SW480 (cell line): ENCODE measurements at regions not wholly inside any gene's neighbourhood (a gene's known extent, or its start where the extent isn't known, plus 50 kb on each side); places are given as distances from the start of the nearest gene placed in this dataset.

ENCODE experiments used
- DNase-seq: peaks from one replicate; pipeline ENCODE4 v3.0.0-alpha.2; 2016; ENCODE audit warnings: low spot score

DNA sequence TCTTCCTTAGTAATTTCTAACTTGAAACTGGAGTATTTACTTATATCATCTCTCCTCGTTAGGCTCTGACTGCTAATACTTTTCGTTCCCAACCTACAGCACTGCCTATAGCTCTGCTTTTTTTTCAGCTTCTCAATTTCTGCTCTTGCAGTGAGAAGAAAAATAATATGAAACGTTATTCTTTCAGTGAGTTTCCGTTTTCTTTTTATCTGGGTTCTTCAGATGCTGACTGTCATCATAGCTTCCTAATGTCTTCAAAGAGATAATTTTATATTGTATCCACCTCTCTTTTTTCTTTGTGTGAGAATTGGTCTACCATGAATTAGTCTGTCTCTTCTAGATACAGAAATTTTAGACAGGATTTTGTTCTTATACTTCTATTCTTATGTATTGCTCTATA lies 454.9 kb downstream of the LMO7 start:
- no peak for DNase-seq

DNA sequence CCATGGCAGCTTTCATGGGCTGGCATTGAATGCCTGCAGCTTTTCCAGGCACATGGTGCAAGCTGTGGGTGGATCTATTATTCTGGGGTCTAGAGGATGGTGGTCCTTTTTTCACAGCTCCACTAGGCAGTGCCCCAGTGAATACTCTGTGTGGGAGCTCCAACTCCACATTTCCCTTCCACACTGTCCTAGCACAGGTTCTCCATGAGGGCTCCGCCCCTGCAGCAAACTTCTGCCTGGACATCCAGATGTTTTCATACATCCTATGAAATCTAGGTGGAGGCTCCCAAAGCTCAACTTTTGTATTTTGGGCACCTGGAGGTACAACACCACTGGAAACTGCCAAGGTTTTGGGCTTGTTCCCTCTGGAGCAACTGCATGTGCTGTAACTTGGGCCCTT lies 450.6 kb downstream of the LMO7 start:
- no peak for DNase-seq

DNA sequence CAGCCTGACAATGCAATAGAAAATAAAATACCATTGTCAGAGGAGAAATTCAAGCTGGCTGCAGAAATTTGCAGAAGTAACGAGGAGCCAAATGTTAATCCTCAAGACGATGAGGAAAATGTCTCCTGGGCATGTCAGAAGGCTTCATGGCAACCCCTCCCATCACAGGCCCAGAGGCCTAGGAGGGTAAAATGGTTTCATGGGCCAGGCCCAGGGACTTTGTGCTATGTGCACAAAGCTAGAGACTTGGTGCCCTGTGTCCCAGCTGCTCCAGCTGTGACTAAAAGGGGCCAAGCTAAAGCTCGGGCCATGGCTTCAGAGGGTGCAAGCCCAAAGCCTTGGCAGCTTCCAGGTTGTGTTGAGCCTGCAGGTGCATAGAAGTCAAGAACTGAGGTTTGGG lies 431.7 kb downstream of the LMO7 start:
- DNase-seq = no peak

DNA sequence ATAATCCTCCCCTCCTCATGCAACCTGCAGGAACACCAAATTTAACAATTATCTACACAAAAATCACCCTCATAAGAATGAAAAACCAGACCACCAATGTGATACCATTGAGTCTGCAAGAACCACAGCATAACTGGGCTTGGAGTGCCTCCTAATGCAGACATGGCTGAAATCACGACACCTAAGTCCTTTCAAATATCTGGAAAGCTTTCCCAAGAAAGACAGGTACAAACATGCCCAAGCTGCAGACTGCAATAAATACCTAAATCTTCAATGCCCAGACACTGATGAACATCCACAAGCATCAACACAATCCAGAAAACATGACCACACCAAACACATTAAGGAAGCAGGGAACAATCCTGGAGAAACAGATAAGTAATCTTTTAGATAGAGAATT lies 417.1 kb downstream of the LMO7 start:
- DNase-seq = no peak

DNA sequence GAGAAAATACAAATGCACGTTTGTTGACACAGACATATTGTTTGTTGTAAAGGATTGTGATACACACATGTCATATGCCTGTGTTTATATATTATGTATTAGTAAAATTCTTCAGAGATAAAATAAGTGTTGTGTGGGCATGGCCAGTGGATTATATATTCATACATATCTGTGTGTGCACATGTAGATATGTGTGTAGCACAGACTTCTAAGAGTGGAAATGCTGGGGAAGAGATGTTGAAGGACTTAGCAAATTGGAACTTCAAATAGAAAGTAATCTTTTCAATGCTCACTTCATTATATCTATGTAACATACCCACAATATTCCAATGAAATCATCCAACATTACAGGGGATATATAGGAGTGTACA lies 413.2 kb downstream of the LMO7 start:
- no peak for DNase-seq

DNA sequence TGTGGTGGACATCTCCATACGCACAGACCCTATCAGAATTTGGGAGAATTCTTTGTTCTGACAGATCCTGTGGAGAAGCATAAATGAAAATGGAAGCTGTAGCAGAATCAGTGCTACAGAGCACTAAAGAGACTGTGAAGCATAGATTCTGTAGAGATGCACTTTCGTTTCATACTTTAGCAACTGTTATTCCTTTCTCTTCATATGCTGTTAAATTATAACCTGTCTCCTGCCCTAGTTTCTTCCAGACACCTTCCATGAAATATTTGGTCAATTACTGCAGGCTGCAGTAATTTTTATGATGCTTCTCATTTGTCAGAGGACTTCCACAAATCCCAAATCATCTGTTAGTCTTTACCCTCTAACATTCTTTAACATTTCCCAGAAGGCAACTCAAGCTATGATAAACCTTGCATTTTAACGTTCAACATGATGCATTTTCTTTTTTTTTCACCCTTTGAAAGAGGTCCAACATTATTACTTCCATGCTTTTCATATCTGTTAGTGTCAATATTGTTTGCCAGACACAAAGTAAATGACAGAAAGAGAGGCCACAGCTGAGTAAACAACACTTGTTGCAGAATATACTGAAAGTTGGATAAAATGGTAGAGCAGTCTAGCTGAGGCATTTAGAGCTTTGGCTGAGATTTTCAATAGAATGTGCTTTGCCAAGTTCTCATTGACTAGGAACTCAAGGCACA lies 412.7 kb downstream of the LMO7 start:
- DNase-seq = no peak

DNA sequence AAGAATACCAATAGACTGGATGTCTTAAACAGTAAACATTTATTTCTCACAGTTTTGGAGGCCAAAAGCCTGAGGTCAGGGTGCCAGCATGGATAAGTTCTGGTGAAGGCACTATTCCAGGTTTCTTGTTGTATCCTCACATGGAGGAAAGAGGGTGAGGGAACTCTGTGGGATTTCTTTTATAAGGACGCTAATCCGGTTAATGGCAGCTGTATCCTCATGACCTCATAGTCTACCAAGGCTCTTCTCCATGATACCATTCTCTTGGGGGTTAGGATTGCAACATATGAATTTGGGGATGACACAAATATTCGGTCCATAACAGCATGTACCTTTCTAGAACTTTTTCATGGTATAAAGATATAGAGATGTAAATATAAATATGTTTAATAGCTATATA lies 412.0 kb downstream of the LMO7 start:
- no peak for DNase-seq

DNA sequence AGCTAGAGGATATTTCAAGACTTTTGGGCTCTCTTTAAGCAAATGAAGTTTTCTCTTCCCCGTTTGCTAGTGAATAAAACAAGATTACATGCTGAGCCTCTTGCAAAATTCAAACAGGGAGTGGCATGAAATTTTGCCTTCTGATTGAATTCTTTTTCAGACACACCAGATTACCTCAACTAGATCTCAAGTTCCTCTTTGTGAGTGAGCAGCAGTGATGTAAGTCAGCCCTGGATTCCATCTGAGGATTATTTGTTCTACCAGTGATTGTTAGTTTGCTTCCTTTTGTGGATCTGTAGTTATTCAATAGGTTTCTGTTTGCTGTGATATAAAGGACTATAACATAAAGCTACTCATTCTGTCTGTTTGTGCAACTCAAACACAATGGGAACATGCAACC lies 407.7 kb downstream of the LMO7 start:
- no peak for DNase-seq

DNA sequence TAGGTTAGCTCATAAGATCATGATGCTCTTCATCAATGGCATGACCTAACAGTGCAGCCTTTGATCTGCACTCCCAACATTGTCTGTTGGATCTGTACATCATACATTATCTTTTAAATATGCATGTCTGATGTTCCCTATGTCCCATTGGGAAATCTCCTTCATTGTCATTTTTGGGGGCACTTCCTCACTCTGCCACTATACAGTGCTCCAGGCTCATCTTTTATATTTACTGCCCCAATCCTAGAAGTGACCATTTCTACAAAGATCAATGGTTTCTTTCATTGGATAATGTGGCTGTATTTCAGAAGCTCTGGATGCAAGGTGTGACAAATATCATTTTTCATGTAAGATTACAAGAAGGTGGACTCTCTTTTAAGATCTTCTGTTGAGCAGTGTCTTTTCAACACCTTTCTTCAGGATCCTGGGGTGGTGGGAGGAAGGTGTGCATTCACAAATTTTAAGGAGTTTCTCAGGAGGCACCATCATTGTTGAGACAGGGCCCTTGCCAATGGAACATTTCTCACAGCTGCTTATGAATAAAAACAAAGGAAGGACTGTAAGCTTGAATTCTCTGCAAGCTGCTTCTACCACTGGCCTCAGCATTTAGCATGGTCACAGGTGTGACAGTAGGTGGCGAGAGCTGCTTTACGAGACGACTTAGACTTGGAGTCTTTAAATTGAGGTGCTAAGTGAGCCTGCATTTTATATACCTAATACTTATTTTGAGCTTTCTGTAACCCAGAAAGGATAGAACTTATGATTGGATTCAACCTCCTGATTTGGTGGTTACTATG lies 403.0 kb downstream of the LMO7 start:
- peak; percentile 16 for DNase-seq

DNA sequence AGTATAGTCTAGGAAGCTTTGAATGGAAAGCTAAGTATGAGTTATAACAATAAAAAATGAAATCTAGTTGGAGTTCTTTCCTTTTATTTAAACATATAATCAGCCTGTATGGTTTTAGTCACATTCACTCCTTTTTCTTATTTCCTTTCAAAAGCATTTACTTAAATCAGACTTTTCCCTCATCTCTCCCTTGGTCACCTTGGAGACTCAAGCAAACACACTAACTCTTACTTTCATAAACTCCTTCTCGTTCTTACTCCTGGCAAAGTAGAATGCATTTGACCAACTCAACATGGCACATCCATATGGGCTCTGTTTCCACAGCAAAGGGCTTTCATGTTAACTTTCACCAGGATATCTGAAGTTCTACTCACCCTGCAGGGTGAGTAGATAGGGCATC lies 400.0 kb downstream of the LMO7 start:
- no peak for DNase-seq

DNA sequence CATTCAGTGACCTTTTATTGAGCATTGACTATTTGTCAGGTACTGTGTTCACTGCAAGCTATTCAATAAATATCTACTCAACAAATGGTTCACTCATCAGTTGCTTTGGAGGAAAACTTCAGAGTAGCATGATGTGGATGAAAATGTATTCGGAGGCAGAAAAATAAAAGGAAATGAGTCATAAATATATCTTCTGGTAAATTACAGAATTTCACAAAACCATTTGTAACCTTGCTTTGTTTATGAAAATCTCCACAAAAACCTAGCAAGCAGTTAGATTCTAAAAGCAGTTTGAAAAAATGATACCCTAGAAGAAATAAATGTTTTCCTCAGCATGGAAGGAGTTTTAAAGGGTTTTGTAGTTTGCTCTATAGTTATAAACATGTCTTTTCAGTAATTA lies 399.6 kb downstream of the LMO7 start:
- DNase-seq = no peak

DNA sequence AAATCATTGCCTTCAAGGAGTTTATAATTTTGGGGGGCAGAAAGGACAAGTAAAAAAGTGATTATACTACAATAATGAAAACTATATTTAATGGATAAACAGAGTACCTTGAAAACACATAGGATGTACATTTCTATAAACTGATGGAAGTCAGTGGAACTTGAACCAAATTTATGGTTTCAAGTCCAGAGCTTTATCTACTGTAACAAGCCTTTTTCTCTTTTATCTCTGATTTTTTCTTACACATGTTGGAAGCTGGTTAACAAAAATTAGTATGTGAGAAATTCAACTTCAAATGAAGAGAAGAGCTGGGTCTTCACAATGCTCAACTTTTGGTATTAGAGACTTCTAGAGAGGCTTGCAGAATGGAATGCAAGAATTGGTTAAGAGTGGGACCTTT lies 393.6 kb downstream of the LMO7 start:
- DNase-seq = no peak

DNA sequence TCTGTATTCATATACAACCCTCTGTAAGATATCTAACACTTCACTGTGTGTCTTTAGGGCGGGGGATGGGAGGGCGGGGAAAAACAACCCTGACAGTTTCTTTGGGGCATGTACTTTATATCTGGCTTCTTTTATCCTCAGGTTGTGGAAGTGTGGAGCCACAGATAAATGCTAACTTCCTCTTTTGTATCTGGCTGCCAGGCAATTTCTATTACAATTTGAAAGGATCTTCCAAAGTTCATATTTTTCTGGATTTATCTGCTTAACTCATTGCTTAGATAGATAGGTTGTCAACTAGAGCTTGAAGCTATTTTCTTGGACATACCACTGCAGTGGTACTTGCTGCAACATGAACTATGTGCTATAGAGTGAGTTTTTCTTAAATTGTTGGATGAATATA lies 393.0 kb downstream of the LMO7 start:
- no peak for DNase-seq

DNA sequence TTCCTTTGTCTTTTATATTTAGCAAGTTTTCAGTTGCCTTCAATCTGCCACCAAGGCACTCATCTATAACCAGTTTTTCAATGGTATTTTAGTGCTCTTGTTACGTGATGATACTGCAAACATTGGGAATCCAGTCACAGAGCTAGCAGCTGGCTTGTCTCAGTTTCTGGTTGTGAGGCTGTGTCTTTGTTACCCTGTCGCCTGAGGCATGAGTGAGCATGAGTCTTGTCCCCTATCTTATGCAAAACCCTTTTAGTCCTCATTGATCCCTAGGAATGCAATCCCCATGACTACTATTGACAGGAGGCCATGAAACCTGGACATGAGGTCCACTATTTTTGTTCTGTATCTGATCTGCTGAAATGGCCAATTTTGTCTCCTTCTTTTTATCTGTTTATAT lies 391.0 kb downstream of the LMO7 start:
- no peak for DNase-seq

DNA sequence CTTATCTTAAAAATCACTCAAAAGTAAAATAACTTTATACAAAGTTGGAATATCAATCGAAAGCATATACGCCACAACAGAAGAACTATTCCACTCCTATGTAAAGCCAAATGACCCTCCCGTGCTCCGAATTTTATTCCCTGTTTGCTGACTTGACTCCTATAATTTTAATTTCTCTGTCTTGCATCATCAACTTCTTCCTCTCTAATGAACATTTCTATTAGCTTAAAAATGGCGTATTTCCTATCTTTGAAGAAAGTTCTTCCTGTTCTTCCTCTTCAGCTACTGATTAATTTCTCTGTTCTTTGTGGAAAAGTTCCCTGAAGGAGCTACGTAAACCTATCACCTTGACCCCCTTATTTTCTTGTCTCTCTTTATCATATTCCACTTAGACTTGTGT lies 389.3 kb downstream of the LMO7 start:
- DNase-seq = no peak

DNA sequence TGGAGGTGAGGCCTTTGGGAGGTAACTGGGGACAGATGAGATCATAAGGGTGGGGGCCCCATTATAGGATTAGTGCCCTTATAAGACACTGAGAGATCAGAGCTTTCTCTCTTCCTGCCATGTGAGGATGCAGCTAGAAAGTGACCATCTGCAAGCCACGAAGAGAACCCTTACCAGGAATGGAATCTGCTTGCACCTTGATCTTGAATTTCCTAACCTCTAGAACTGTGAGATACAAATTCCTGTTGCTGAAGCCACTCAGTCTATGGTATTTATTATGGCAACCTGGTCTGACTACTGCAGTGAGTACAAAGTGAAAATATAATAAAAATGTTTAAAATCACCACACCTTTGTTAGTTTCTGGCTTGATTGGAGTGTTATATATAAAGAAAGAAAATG lies 388.0 kb downstream of the LMO7 start:
- no peak for DNase-seq

DNA sequence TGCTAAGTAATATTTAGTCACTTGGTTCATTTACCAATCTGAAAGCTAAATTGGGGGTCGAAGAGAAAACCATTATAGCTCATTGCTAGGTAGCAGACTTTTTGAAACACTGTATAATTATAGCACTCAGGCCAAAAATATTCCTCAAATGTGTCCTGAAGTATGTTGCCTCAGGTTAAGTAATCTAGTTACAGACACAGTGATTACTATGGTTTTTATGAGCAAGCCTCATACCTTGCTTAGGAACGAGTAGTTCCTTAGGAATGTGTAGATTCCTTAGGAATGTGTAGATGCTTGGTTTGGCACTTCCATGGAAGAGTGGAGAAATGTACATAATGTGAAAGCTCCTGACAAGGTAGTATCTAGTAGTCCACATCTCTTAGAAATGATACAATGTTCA lies 387.5 kb downstream of the LMO7 start:
- DNase-seq = no peak

DNA sequence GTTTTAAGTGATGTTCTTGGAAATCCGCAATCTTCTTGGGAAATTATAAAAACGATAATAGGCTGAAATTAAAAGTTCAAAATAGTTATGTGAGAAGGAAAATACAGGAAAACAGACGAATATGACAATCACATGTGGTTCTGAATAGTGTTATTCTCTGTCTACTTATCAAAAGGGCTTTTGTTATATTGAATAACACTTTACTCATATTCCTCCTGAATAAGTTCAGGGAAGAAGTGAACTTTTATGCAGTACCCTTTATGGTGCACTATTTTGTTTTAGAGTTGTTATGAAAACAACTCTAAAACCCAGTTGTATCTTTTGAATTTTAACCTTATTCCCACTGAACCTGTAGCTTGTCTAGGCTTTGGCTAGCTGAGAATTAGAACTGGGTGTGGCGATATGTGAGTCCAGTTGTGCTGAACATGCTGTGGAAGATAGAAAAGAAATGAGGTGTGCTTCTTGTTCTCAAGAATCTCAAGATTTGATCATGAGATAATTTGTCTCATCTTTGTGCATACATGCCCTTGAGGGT lies 384.4 kb downstream of the LMO7 start:
- DNase-seq = no peak

DNA sequence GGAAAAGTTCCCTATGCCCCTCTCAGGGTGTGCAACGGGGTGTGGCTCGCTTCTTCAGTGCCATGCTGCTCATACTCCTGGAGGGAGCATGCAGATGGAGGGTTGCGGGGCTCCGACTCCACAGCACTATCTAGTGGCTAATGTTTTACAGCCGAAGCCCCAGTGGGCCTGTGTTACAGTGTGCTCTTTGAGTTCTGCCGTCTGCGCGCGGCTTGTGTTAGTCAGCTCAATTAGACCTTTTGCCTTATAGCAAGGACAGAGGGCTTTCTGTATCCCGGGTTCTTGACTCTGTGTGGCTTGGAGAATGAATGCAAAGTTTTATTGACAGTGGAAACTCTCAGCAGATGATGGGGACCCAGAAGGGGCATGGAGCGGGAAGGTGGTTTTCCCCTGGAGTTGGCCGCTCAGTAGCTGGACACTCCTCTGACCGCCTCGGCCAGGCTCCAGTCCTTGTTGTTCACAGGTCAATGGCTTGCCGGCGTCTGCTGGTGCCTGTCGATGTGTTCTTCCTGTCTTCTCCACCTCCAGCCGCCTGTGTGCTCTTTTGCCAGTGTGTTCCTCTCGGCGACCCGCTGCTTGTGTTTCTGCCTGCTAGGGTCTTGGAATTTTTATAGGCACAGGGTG lies 383.4 kb downstream of the LMO7 start:
- DNase-seq = peak; percentile 26

DNA sequence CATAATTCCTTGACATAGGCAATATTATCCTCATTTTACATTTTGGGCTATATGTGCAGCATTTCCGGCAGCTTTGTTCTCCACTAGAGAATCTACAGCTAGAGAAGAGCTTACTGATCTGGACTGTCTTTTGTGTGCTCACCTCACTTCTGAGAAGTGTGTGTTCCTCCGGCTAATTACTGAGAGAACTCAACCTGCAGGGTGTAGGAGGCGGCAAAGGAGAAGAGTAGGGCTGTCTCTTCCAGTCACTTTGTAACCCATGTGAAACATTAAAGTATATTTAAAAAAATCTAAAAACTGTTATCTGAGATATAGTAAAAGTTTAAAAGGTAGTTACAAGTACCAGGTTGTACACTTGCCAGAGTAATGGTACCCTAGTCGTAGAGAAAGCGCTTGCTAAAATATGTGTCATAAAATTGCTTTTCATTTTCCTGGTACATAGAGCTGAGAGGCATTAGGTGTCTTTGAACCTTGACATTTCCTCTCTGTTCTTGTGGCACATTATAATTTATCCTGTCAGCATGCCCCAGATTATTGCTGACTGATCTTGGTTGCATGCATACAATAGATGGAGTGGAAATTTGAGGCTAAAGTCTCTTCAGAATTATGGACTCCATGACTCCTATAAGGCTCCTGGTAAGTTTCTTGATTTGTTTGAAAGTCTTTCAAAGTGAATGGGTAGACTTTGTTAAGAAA lies 381.9 kb downstream of the LMO7 start:
- no peak for DNase-seq

DNA sequence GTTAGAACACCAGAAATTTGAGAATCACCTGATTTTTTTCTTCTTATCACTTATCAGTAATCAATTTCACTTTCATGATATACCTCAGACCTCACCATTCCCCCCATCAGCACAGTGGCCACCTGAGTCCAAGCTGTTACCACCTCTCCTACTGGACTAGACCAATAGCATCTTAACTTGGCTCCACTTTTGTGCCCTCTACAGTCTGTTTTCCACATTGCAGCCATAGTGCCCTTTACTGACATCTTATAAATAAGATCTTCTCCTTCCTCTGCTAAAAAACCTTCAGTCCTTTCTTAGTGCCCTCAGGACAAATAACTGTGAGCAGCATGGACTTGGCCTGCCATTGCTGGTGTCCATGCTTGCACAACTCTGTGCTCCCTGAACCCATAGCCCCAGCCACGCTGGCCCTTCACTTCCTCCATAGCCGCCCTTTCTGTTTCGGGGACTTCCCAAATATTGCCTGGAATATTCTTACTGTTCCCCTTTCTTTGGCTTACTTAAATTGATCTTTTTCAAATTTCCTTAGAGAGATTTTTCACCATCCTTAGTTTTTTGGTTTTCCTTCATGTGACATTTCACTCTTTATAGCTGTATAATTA lies 380.8 kb downstream of the LMO7 start:
- peak; percentile 43 for DNase-seq
